NCI-H128 (cell line): ENCODE measurements at regions not wholly inside any gene's neighbourhood (a gene's known extent, or its start where the extent isn't known, plus 50 kb on each side); places are given as distances from the start of the nearest gene placed in this dataset.

Source experiments
- DNase-seq: peaks from one replicate; lab custom pipeline; 2025; ENCODE audit not compliant: unreplicated experiment; lab: John Stamatoyannopoulos, UW

DNA sequence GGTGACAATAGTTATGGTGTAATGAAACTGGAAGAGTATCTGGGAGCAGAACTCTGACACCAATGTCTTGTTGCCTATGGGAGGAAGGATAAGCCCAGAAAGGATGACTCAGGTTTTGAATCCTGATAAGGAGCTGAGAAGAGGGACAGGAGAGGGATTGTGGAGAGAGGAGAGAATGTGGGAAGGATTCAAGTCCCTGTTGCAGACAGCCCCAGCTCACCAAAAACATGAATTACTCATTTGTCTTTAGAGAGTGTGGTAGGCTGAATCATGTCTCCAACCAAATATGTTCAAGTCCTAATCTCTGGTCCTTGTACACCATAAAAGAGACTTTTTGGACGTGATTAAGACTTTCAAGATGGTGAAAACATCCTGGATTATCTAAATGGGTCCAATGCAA is 206.9 kb upstream of the PHYHIPL start:
- no peak for DNase-seq

DNA sequence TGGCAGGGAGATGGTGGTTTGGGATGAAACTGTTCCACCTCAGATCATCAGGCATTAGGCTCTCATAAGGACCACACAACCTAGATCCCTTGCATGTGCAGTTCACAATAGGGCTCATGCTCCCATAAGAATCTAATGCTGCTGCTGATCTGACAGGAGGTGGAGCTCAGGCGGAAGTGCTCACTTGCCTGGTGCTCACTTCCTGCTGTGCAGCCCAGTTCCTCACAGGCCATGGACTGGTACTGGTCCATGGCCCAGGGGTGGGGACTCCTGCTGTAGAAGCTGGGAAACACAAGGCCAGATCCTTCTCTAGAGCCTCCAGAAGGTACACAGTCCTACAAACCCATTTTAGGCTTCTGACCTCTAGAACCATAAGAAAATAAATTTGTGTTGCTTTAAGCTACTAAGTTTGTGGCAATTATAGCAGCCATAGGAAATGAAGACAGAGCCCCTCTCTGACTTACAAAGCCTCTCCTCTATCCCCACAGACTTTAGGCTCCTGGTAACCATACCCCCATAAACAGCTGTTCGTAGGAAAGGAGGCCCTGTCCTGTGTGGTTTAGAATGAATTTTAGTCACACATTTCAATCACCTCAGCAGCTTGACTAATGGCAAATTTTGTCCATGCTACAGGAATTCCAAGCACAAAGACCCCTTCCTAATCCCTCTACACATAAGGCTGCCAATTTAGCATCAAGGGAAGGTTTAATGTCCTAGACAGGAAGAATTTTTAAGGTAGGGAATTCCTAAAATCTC is 206.1 kb upstream of the PHYHIPL start:
- no peak for DNase-seq

DNA sequence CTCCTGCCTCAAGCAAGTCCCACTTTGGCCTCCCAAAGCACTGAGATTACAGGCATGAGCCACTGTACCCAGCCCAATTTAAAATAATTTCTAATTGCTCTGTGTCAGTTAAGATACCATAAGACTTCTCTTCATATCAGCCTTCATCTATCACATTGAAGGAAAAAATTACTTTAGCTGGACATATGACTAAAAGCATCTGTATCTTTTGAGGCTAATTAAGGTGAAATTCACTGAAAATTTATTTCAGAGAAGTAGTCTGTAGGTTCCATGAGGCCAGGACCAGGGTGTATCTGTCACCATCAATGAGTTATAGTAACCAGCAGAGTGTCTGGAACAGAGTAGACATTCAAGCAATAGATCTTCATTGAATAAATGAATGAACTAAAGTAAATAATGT is 205.2 kb upstream of the PHYHIPL start:
- DNase-seq, result no peak

DNA sequence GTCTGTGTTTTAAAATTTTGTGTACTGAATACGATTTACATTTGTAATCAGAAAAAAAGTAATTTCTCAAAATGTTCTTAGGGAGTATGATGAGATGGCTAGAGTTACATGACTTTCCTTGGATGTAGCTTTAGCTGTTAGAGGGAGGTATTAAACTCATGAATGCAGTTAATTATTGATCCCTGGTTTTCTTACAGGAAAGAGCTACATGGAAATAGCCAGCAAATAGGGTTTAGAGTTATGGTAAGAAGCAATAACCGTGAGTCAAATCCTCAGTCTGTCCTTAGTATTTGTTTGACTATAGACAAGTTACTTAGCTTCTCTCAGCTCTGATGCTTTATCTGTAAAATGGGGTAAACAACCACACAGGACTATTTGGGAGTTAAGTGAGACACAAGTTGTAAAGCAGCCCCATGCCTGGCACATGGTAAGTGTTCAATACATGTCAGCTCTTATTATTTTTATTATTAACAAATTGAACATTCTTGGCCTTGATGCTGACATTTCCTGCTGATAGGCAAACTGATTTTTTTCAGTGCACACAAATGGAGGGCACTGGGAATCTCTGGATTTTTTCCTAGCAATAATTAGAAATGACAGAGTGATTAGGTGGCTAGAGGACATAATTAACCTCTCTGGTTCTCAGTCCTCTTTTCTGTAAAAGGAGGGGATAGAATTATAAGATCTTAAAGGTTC is 204.5 kb upstream of the PHYHIPL start:
- no peak for DNase-seq

DNA sequence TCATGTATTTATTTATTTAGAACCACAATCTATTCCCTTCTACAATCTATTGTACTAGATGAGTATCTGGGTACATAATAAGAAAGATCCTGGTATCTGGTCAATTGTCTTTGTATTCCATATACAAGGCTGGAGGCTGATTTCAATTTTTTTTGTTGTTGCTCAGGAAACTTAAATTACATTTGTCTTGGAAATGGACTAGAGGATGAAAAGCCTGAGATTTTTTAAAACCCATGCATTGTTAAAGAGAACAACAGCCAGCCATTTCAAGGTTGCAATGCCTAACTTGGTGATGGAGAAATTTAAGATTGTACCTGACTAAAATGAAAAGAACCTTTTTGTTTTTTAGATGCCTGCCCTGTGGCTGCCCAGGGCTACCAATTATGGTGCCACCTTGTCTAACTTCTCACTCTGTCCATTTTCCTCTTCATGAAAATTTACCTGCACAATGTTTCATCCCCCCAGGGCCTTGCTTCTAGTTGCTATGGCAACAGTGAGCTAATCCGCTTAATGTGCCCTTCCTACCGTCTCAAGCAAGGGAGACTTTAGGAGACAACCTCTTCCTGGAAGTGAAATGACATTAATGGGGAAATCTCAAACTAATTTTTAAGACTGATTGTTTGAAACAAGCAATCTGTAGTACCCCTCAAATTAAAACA is 203.7 kb upstream of the PHYHIPL start:
- DNase-seq, result no peak

DNA sequence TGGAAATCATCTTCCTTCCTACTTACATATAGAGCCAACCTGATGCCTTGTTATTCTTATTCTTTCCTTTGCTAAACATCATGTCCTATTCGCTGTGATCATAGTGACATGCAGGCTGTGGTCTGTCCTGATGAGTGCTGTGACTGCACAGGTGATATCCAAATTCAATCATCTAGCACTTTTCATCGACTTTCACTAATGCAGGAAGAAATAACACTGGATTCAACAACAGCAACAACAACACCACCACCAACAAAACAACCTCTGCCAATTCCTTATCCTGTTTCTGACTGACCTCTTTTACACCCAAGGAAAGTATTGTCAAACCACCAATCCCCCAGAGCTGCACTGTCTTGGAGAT is 203.2 kb upstream of the PHYHIPL start:
- no peak for DNase-seq

DNA sequence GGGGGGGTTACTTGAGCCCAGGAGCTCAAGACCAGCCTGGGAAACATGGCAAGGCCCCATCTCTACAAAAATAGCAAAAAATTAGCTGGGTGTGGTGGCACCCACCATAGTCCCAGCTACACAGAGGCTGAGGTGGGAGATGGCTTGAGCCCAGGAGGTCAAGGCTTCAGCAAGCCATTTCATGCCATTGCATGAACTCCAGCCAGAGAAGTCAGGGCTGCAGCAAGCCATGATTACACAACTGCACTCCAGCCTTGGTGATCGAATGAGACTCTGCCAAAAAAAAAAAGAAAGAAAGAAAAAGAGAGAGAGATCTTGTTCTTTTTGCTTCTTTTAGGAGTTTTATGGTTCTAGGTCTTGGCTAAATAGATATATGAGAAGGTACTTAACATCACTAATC is 200.2 kb upstream of the PHYHIPL start:
- no peak for DNase-seq

DNA sequence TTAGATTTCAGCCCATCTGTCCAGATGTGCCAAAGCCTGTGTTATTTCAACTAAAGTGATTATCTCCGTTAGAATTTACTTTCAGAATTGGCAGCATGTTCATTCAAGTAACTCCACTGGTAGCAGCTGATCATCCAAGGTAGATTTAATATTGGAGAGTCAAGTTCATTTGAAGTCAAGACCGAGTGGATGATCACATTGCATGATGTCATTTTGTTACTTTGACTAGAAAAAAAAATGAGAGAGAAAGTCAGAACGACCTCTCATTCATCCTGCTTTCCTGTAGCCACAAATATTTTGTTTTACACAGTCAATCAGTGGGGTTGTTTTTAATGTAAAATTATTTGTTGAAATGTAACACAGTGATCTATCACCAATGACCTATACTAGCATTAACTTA is 196.7 kb upstream of the PHYHIPL start:
- DNase-seq, result no peak

DNA sequence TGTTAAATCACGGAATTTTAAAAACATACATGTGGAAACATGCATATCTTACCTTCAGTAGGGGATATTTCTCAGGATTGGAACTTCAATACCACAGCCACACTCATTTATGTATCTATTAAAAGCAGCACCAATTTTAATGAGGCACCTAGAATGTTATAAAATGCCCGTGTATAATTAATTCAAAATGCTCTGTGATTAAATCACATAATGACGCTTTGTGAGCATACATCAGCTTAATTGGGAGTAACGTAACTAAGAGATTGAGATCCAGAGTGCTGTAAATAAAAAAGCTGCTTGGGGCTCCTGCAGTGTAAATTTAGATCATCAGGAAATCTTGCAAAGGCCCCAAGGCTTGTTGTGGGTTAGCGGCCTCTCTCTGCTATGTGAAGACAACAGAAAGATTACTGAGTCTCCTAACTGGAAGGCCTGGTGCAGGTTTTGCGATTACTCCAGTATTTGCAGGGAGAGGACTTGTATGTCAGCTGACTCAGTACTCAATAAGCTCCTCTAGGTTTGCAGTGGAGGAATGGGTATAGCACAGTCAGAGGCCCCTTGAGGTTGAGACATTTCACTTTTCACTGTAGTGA is 195.5 kb upstream of the PHYHIPL start:
- DNase-seq, result no peak

DNA sequence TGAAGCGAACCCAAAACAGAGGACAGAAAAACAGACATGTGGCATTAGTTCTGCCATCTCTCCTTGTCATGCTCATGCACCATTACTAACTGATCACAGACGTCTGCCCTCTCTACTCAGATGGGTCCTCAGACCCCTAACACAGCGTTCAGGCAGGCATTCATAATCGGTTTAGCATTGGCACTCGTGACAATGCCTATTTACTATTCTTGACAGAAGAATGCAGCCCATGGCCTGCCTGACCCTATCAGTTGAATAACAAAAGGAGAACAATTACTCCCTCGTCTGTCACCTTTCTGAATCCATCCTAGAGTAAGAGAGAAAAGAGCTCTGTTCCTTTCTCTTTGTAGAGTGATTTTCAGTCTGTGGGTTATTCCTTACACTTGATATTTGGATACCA is 194.6 kb upstream of the PHYHIPL start:
- no peak for DNase-seq

DNA sequence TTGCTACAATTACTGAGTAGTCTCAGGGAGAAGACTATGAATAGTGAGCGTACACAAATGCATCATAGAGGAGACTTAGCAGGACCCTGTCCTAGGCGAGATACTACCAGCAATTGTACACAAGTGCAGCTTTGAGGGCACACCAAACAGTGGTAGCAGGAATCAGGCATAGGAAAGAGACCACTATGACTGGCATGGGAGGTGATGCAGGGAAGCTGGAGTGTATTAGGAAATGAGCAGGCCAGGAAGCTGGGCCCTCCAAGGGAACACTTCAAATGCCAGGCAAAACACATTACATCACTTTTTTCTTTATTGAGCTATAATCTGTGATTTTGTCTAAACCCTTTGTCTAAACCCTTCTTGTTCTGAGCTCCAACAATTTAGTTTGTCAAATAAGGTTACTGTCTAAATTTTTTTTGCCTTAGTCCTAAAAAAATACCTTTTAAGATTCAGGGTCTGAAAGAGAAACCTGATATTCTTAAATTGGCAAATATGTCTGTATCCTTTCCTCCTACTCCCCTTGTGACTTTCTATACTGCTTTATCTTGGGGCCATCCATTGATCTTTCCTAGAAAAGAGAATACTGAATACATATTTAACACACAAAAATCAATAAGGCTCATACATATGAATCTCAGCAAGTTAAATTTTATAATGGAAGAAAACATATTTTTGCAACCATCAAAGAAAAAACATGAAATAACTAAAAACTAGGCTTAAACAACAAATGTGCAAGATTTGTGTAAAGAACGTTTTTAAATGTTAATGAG is 193.8 kb upstream of the PHYHIPL start:
- DNase-seq, result no peak

DNA sequence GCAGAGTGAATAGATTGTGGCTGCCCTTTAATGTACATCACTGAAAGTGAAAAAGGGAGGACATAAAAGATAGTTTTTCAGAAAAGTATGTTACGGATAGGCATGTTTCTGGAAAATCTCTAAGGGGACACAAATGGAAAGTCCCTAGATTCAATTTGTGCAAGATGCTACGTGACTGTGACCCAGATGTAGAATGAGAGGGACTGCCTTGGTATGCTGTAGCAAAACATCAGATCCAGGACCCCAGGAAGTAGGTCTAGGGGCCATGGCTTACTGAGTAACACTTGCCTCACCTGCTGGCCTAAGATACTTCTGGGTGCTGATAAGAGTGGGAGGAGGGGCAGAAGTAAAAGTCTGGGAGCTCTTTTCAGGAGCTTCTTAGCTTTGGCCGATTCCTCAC is 191.2 kb upstream of the PHYHIPL start:
- DNase-seq, result no peak

DNA sequence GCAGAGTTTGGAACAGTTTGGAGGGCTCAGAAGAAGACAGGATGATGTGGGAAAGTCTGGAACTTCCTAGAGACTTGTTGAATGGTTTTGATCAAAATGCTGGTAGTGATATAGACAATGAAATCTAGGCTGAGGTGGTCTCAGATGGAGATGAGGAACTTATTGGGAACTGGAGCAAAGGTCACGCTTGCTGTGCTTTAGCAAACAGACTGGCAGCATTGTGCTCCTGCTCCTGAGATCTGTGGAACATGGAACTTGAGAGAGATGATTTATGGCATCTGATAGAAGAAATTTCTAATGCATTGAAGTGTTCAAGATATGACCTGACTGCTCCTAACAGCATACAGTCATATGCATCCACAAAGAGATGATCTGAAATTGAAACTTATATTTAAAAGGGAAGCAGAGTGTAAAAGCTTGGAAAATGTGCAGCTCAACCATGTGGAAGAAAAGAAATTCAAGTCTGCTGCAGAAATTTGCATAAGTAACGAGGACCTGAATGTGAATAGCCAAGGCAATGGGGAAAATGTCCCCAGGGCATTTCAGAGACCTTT is 186.9 kb upstream of the PHYHIPL start:
- DNase-seq, result no peak

DNA sequence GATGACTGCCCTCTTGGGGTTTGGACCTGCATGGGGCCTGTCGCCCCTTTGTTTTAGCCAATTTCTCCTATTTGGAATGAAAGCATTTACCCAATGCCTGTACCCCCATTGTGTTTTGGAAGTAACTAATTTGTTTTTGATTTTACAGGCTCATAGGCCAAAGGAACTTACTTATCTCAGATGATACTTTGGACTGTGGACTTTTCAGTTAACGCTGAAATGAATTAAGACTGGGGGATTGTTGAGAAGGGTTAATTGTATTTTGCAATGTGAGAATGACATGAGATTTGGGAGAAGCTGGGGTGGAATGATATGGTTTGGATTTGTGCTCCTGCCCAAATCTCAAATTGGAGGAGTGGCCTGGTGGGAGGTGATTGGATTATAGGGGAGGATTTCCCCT is 185.8 kb upstream of the PHYHIPL start:
- DNase-seq, result no peak

DNA sequence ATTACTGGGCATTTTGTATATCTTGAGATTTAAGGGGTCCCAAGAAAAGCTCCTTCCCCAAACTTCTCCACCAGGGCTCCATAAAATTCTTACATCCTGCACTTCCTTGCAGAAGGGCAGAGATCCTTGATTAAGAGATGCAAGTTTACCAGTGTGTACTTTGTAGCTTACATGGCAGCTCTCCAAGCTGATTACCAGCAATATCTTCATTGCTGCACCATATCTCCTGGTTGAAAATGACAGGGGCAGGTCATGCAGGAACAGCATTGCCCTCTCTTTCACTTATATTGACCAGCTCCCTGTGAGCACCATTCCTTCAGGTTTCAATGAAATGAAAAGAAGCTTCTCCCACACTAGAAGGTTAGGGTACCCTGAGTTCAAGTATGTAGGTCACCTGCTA is 184.6 kb upstream of the PHYHIPL start:
- no peak for DNase-seq

DNA sequence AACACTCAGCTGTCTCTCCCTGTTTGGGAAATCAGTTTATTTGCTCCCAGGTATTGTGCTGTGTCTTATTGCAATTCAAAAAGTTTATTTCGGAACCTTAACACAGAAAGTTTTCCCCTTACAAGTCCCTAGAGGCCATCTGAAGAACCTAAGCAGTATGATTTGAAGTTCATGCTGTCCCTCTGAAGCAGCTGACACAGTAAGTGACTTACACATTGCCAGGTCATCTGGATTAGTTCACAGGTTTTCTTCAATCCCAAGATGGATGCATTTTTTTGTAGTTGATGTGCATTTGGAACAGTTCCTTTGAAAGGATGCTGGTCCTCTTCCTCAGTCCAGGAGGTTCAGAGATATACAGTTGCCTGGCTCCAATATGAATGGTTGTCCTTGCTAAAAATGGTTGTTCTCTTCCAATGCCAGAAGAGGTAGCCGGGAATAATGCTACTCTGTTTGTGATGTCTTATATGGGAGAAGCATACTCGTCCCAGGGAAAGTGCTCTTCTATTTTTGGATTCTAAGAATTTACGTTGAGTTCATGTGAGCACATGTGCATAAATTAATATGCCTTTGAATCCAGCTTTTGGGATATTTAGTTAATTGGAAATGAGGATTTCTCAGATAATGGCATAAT is 183.5 kb upstream of the PHYHIPL start:
- no peak for DNase-seq

DNA sequence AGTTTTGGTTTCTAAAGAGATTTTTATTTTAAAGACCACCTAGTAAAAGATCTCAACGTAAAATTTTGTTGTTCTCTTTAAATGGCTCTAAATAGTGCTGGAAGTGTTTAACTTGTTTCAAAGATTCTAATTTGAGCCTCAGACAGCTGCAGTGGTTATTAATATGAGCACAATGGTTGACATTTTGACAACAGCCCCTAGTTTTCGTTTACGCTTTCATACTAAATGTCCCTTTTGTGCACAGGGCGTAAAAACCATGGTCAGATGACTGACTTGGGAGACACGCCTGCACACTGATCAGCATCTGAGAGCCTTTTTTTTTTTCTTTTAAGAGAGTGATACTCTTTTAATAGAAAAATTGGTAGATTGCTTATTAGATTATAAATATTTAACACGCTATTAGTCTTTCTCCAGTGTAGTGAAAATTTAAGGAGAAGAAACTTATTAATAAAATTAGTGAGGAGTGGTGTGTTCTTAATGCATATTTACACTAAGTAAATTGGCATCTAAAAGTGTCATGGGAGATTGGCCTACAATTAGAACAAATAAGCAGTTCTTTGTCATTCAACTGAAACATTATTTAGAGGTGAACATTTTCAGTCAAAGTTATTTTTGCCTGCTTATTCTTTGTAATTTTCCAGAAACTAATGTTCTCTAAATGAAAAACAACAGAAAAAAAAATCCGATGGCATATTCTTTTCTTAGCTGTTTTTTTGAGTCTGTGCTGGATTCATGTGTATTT is 182.8 kb upstream of the PHYHIPL start:
- no peak for DNase-seq

DNA sequence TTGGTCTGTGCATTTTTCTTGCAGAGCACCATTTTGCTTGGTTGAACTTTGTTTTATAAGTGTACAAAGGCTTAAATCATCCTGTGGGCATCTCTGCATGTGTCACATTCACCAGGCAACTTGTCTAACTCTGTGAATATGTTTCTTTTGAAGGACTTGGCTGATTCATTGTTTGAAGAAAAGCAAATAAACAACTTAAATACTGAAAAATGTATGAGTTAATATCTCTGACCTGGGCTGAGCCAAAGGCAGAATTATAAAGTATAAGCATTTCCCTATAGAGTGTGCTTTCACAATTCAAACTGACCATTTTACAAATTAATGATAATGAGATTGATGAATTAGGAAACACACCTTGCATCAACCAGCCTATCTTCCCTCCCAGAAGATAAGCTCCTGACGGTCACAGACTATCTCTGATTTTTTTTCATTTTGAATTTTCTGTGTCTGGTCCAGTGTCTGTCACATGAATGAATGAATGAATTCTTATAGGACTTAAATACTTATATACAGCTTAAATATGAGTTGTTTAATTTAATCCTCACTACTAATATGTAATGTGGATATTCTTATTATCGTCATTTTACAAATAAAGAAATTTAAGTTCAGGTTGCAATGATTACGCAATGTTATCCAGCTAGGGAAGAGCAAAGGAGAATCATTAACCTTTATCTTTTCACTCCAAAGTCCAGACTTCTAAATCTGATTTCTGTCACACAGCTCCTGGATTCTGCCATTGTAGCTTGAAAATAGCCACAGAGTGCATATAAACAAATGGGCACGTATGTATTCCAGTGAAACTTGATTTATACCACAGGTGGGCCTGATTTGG is 182.0 kb upstream of the PHYHIPL start:
- no peak for DNase-seq

DNA sequence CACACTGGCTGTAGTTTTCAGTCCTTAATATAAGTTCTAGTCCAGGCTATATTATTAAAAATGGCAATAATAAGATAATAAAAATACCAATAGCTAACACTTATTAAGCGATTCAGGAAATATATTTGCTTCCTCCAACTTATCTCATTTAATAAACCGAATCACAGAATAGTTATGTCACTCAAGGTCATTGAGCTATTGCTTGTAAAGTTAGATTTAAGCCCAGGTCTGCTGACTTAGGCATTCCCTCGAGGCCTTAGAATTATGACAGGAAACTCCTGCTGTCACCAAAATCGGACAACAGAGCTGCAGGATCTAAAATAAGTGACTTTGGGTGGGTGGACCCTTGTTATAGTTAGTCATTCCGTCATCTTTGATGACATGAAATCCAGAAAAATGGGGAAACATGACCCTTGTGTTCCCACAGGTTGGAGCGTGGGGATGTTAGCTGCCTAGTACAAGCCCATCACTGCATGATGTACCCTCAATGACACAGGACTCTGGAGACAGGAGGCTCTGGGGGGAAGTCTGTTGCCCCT is 181.3 kb upstream of the PHYHIPL start:
- DNase-seq, result no peak
